GM12872 (cell line): ENCODE measurements at regions not wholly inside any gene's neighbourhood (a gene's known extent, or its start where the extent isn't known, plus 50 kb on each side); places are given as distances from the start of the nearest gene placed in this dataset.

Source experiments
- CTCF ChIP-seq: IDR thresholded peaks from 3 replicates; pipeline ENCODE4 v1.5.1; 2011; ENCODE audit warnings: low read depth, mild to moderate bottlenecking, low read length, moderate library complexity; ENCODE audit not compliant: insufficient read depth

- TF ChIP-seq CTCF: no peak
Measured at GRCh38 chr16:86165479-86165878, 266.5 kb downstream of the IRF8 start.

GRCh38 chr16:86166414-86166813 lies 267.5 kb downstream of the IRF8 start:
- no peak for TF ChIP-seq CTCF

GRCh38 chr16:86167061-86167460 lies 268.1 kb downstream of the IRF8 start:
- no peak for TF ChIP-seq CTCF

- TF ChIP-seq CTCF: no peak
Measured at GRCh38 chr16:86170720-86171119, 271.8 kb downstream of the IRF8 start.

GRCh38 chr16:86171329-86171728 lies 272.4 kb downstream of the IRF8 start:
- no peak for TF ChIP-seq CTCF

- no peak for TF ChIP-seq CTCF
Measured at GRCh38 chr16:86175816-86176215, 276.9 kb downstream of the IRF8 start.

- no peak for TF ChIP-seq CTCF
Measured at GRCh38 chr16:86176462-86176861, 277.5 kb downstream of the IRF8 start.

- no peak for TF ChIP-seq CTCF
Measured at GRCh38 chr16:86180244-86180643, 281.3 kb downstream of the IRF8 start.
